ENCODE measurements at regions not wholly inside any gene's neighbourhood (a gene's known extent, or its start where the extent isn't known, plus 50 kb on each side); places are given as distances from the start of the nearest gene placed in this dataset.

- DNase-seq (ENCODE audit: low read depth): no peak
These were observed 240.8 kb downstream of the RPS24 start for GRCh38 chr10:78274491-78274890.

DNA sequence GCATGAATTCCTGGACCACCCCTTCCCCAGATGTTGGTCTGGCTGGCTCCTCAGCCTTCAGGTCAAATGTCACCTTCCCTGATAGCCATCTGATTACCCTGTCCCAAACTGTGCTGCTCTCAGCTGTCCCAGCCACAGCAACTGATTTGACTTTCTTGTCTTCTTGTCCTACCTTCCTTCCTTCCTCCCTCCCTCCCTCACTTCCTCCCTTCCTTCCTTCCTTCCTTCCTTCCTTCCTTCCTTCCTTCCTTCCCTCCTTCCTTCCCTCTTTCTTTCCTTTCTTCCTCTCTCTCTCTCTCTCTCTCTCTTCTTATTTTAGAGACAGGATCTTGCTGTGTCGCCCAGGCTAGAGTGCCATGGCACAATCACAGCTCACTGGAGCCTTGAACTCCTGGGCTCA is 242.5 kb downstream of the RPS24 start:
- no peak for DNase-seq (ENCODE audit: low read depth)

DNA sequence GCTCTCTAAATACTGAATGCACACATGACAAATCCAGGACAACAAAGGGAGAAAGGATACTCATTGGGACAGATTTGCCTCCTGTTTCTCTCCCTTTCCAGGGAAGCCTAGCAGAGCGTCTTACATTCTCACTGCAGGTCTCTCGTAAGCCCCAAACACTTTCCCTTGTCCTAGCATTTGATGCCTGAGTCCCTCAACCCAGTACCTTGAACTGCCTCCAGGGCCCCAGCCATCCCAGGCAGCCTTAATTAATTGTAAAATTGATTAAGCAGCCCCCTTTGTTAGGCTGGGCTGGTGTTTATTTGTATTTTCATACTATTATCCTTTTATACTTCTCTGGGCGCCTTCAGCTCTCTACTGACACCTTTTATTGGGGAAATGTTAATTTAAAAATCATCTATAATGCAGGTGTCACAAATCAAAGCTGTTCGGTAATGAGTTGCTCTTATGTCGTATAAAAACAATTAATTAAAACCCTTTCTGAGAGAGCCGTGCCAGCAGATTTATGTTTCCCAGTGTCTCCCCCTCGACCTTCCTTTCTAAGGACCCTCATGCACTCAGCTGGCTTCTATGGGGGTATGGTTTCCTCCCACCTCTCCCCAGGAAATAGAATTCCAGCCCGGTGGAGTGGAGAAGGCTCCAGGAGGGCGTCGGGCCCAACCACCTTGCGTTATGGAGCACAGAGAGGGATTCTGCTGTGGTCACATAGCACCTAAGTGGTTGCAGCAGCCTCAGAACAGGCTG is 243.8 kb downstream of the RPS24 start:
- DNase-seq (ENCODE audit: low read depth): no peak

- DNase-seq (ENCODE audit: low read depth): no peak
These were observed 244.4 kb downstream of the RPS24 start for GRCh38 chr10:78278058-78278404.

DNA sequence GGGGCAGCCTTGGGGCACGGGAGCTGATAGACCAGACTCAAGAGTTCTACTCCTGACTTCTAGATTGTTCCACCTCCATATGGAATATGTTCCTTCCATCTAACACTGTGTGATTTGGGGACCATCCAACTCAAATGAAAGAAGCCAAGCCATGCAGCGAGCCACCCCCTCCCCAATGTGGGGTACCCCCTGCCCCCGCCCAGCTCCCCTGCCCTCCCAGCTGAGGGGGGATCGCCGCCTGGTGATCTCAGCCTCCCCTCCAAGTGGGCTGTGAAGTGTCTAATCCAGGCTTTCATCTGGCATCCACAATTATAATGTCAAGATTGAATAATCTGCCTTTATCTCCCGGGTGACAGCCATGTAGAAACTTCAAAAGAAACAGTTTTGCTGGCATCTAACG is 246.1 kb downstream of the RPS24 start:
- no peak for DNase-seq (ENCODE audit: low read depth)

DNA sequence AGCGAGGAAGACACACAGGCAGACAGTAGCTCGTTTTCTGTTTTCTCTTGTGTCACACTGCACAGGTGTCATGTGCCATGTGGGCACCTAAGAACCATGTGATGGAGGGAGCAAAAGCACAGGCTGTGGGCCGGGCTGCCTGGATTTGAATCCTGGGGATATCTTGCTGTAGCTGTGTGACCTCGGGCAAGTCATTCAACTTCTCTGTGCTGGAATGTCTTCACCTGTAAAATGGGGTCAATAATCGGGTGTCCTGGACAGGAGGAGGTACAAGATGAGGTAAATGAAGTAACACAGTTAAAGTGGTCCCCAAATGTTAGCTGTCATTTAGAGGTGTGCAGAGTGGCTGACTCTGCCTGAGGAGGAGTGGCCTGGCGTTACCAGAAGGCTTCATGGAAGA is 246.9 kb downstream of the RPS24 start:
- DNase-seq (ENCODE audit: low read depth): no peak

- no peak for DNase-seq (ENCODE audit: low read depth)
These were observed 248.0 kb downstream of the RPS24 start for GRCh38 chr10:78281627-78282026.

- DNase-seq (ENCODE audit: low read depth): no peak
These were observed 249.5 kb downstream of the RPS24 start for GRCh38 chr10:78283069-78283682.

- DNase-seq (ENCODE audit: low read depth): no peak
These were observed 250.7 kb downstream of the RPS24 start for GRCh38 chr10:78284381-78284780.

DNA sequence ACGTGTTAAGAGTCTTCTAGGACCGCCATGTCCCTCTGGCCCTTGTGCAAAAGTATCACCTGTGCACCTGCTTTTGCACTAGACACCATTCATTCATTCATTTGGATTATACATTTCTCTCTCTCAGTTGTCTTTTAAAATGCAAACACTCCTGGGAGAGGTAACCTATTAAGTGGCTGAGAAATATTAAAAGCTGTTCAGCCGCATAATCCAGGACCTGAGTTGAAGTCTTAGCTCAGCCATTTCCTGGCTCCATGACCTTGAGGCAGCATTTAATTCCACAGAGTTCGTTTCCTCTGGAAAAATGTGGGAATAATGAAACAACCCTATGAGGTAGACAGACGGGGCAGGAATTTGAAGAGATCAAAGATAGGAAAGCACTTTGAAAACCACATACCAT is 251.6 kb downstream of the RPS24 start:
- DNase-seq (ENCODE audit: low read depth): no peak

DNA sequence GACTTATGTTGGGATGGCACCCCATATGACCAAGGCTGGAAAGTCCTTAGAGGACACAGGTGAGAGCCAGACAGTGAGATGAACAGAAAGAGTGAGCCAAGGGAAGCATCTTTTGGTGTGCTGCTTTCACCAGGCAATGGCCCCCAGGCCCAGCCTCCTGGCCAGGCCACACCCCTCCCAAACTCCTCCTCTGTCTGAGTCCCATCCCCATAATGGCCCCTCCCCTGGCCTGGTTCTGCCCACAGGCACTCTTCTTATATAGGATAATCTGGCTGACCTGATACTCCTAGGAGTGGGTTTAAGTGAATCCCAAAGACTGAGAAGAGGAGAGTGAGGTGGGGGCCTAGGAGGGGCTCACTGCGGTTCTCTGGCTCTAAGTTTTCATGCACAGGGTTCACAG is 252.5 kb downstream of the RPS24 start:
- no peak for DNase-seq (ENCODE audit: low read depth)

DNA sequence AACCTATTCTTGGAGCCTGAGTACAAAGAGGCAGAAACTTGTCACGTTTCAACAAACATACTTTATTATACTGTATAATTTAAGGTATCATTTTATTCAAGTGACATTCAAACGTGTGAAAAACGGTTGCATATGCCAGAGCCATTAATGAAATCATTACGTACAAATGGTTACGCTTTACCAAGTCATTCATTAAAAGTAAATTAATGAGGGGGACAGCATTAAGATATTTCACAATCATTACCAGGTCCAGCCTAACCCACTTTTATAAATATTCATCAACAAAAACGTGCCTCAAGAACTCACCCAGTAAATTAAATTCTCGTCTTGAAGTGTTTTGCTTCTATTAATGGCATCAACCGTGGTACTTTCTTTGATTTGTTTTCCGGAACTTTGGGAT is 253.0 kb downstream of the RPS24 start:
- DNase-seq (ENCODE audit: low read depth): no peak

DNA sequence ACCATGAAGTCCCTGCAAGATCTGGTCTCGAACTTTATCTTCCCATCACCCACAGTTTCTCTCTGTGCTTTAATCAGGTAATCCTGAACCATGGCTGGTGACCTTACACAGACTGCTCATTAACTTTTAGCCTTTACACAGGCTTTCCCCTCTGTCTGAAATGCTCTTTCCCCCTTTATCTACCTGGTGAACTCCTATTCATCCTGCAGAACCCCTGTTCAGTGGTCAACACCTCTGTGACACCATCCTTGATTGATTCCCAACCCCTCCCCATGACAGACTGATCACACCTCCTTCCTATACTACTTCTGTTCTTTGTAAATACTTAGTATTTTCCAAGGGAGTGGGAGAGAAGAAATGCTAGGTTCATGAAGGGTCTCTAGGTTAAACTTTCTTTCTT is 254.0 kb downstream of the RPS24 start:
- DNase-seq (ENCODE audit: low read depth): no peak

- DNase-seq (ENCODE audit: low read depth): no peak
These were observed 255.0 kb downstream of the RPS24 start for GRCh38 chr10:78288663-78289062.

DNA sequence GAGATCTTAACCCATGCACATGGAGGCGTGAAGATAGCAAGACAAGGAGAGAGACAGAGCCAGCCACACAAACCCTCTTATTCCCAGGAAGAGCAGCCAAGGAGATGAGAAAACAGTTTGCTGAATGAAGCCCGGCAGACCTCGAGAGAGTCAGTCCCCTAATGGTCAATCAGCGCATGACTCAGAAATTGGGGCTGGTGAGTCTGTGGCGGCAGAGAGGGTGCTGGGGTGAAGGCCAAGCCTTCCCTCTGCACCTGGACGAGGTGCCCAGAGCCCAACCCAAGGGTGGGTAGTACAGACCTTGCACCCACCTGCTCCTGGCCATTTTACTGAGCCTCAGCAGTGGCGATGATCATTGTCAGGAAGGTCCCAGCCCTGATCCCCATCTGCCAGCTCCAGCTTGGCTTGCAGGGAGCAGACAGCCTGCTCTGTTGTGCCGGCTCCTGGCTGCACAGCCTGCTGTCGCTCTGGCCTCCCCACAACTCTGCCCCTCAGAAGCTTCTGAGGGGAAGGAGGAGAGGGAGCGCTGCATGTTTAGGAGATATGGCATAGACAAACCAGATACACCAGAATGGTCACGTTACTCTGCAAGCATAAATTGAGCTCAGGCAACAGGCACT is 256.6 kb downstream of the RPS24 start:
- no peak for DNase-seq (ENCODE audit: low read depth)

GRCh38 chr10:78291722-78292121 is 258.1 kb downstream of the RPS24 start:
- no peak for DNase-seq (ENCODE audit: low read depth)

DNA sequence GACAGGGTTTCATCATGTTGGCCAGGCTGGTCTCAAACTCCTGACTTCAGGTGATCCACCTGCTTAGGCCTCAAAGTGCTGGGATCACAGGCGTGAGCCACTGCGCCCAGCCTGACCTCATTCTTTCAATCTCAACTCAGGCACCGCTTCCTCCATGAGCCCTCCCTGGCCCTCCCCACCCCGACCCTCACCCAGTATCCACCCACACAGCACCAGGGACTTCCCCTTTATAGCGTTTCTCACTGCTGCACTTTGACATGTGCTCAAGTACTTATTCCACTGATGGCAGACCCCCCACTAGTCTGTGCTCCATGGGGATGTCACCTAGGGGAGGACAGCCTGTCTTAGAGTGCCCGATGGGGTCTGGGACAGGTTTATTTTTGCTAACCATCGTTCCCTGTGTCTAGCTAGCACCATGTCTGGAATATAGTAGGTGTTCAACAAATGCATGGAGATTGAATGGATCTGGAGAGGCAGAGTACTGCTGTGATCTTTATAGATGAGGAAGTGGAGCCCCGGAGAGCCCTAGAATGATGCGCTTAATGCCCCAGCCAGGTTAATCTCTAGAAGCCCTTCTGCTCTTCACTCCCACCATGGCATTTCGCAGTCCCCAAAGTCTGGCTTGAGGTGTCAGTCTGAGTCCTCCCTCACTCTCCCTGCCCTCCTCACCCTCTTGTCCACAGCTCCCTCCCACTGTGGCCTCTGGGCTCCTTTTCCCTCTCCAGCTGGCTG is 258.8 kb downstream of the RPS24 start:
- no peak for DNase-seq (ENCODE audit: low read depth)

GRCh38 chr10:78292982-78293865 is 259.6 kb downstream of the RPS24 start:
- no peak for DNase-seq (ENCODE audit: low read depth)

- DNase-seq (ENCODE audit: low read depth): no peak
These were observed 261.6 kb downstream of the RPS24 start for GRCh38 chr10:78295242-78295641.

DNA sequence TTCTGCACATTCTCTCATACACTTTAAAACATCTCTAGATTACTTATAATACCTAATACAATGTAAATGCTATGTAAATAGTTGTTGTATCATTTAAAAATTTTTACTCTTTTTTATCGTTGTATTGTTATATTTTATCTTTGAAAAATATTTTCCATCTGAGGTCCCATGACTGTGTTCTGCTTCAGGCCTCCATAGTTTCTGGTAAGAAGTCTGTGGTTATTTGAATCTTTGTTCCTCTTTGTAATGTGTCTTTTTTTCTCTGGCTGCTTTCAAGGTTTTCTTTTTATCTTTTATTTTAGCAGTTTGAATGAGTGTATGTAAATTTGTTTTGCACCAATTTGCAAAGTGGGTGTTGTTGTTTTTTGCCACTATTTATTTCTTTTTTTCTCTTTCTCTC is 263.1 kb downstream of the RPS24 start:
- no peak for DNase-seq (ENCODE audit: low read depth)

- DNase-seq (ENCODE audit: low read depth): no peak
These were observed 264.3 kb downstream of the RPS24 start for GRCh38 chr10:78297997-78298396.

DNA sequence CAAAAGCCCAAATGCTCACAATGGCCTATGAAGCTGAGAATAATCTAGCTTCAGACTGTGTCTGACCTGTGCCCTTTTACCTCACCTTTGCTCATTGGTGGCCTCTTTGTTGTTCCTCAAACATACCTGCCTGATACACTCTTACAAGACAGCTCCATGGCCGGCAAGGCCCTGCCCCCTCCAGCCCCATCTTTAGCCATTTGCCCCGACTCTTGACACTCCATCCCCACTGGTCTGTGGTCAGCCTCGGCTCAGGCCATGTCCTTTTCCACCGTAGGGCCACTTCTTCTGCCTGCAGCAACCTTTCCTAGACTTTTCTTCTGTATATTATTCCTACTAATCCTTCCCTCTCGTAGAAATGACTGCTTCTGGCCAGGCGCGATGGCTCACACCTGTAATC is 265.2 kb downstream of the RPS24 start:
- DNase-seq (ENCODE audit: low read depth): no peak

Data from activated T-cell treated with anti-CD3 and anti-CD28 coated beads for 24 hours (primary cell).